Trophoblast cell (in vitro differentiated cells and primary cell): ENCODE measurements at regions not wholly inside any gene's neighbourhood (a gene's known extent, or its start where the extent isn't known, plus 50 kb on each side); places are given as distances from the start of the nearest gene placed in this dataset.

Experiments
- DNase-seq, 2 donors: peaks; one replicate each; pipeline ENCODE4 v3.0.0-alpha.2; 2016
- H2AFZ ChIP-seq: 2 replicates; pipeline ENCODE4 v1.6.1; 2013; ENCODE audit warnings: low read length, moderate library complexity, mild to moderate bottlenecking; ENCODE audit not compliant: insufficient read depth, poor library complexity
- H2AK5ac ChIP-seq: 2 replicates; pipeline ENCODE4 v1.6.1; 2013; ENCODE audit warnings: mild to moderate bottlenecking, low read length
- H2BK120ac ChIP-seq: 2 replicates; pipeline ENCODE4 v1.6.1; 2013; ENCODE audit warnings: low read length, mild to moderate bottlenecking, moderate library complexity; ENCODE audit not compliant: insufficient read depth, poor library complexity
- H2BK12ac ChIP-seq: 2 replicates; pipeline ENCODE4 v1.6.1; 2013; ENCODE audit warnings: mild to moderate bottlenecking, low read length, moderate library complexity
- H2BK5ac ChIP-seq: 2 replicates; pipeline ENCODE4 v1.6.1; 2013; ENCODE audit warnings: low read length, low read depth, moderate library complexity, mild to moderate bottlenecking; ENCODE audit not compliant: poor library complexity
- H3K14ac ChIP-seq: 2 replicates; pipeline ENCODE4 v1.6.1; 2013; ENCODE audit warnings: mild to moderate bottlenecking, low read length
- H3K18ac ChIP-seq: 2 replicates; pipeline ENCODE4 v1.6.1; 2013; ENCODE audit warnings: mild to moderate bottlenecking, low read length
- H3K23ac ChIP-seq: 2 replicates; pipeline ENCODE4 v1.6.1; 2013; ENCODE audit warnings: low read length
- H3K27ac ChIP-seq: 2 replicates; pipeline ENCODE4 v1.5.1; 2013; ENCODE audit warnings: low read depth, mild to moderate bottlenecking, inconsistent platforms, low read length, moderate library complexity
- H3K27me3 ChIP-seq: 2 replicates; pipeline ENCODE4 v1.6.1; 2013; ENCODE audit warnings: inconsistent platforms, mild to moderate bottlenecking, low read length, moderate library complexity; ENCODE audit not compliant: insufficient read depth
- H3K36me3 ChIP-seq, 2 experiments: 1 replicate in 1 of 2; 2 replicates in 1 of 2; pipeline ENCODE4 v1.6.1; 2013; ENCODE audit warnings: low read length in 2 of 2, mild to moderate bottlenecking in 2 of 2, moderate library complexity in 1 of 2; ENCODE audit not compliant: insufficient read depth in 2 of 2, control insufficient read depth in 1 of 2
- H3K4ac ChIP-seq: 2 replicates; pipeline ENCODE4 v1.6.1; 2013; ENCODE audit warnings: low read depth, mild to moderate bottlenecking, low read length, moderate library complexity
- H3K4me1 ChIP-seq, 2 experiments: 1 replicate in 1 of 2; 2 replicates in 1 of 2; pipeline ENCODE4 v1.6.1; 2013; ENCODE audit warnings: low read length in 2 of 2, mild to moderate bottlenecking in 2 of 2, moderate library complexity in 1 of 2; ENCODE audit not compliant: insufficient read depth in 2 of 2, control insufficient read depth in 1 of 2
- H3K4me2 ChIP-seq: 2 replicates; pipeline ENCODE4 v1.6.1; 2013; ENCODE audit warnings: inconsistent platforms, mild to moderate bottlenecking, low read length, moderate library complexity
- H3K4me3 ChIP-seq: 2 replicates; pipeline ENCODE4 v1.5.1; 2013; ENCODE audit warnings: mild to moderate bottlenecking, low read depth, low read length, inconsistent platforms
- H3K79me1 ChIP-seq: one replicate; pipeline ENCODE4 v1.6.1; 2013; ENCODE audit warnings: low read length
- H3K79me2 ChIP-seq: 2 replicates; pipeline ENCODE4 v1.6.1; 2013; ENCODE audit warnings: low read length, mild to moderate bottlenecking; ENCODE audit not compliant: control insufficient read depth, insufficient read depth, poor library complexity
- H3K9ac ChIP-seq: 2 replicates; pipeline ENCODE4 v1.6.1; 2013; ENCODE audit warnings: mild to moderate bottlenecking, low read length
- H3K9me3 ChIP-seq: 2 replicates; pipeline ENCODE4 v1.6.1; 2013; ENCODE audit warnings: low read depth, mild to moderate bottlenecking, control low read depth, inconsistent platforms, low read length; ENCODE audit not compliant: insufficient read depth
- H4K12ac ChIP-seq: 2 replicates; pipeline ENCODE4 v1.6.1; 2013; ENCODE audit warnings: low read depth, mild to moderate bottlenecking, low read length, moderate library complexity
- H4K8ac ChIP-seq: 2 replicates; pipeline ENCODE4 v1.6.1; 2013; ENCODE audit warnings: low read depth, mild to moderate bottlenecking, low read length, moderate library complexity
- H4K91ac ChIP-seq: one replicate; pipeline ENCODE4 v1.6.1; 2013; ENCODE audit warnings: low read depth, mild to moderate bottlenecking, low read length, moderate library complexity
- WGBS: extraction: QIAGEN DNeasy Blood & Tissue Kit; methylation state at CpG from one replicate; pipeline ENCODE4 v1.1.7; 2013; ENCODE audit warnings: missing lambda C conversion rate; ENCODE audit not compliant: insufficient read length, insufficient coverage; ENCODE audit errors: extremely low coverage; 5-methylcytosine and 5-hydroxymethylcytosine counted together

DNA sequence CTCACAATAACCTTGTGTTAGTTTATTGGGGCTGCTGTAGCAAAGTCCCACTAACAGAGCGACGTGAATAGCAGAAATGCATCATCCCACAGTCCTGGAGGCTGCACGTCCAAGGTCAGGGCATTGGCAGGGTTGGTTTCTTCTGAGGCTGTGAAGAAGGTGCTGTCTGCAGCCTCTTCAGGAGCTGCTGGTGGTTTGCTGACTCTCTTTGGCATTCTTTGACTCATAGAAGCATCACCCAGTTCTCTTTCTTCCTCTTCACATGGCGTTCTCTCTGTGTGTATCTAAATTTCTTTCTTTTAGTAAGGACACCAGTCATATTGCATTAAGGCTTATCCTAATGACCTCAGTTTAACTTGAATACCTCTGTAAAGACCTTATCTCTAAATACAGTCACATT, 428.4 kb upstream of the KLF6 start:
- Histone ChIP-seq H3K27me3 (no peaks in the 10 kb centered on the region), H3K79me1 (no peaks in the 10 kb centered on the region), H3K4me3 (no peak overlapping the region), H3K9me3 (no peaks in the 10 kb centered on the region), H3K4me2 (no peak overlapping the region), H3K14ac (no peak overlapping the region), H3K9ac (no peak overlapping the region), H3K23ac (no peak overlapping the region), H3K18ac (no peak overlapping the region), H2BK12ac (peak overlapping the region; percentile 15), H3K36me3 (no peaks in the 10 kb centered on the region), H4K8ac (no peak overlapping the region), H2AFZ (no peak overlapping the region), H2AK5ac (no peak overlapping the region), H4K12ac (no peak overlapping the region), H3K4ac (no peak overlapping the region), H3K4me1 (peaks cover 0 to 4% of the 10 kb centered on the region in 2 experiments), H3K27ac (no peak overlapping the region), H3K79me2 (no peaks in the 10 kb centered on the region), H2BK5ac (no peak overlapping the region), H4K91ac (no peak overlapping the region), H2BK120ac (no peak overlapping the region)
- no peak for DNase-seq
- no CpG with 5 or more reads among the region's 4 CpGs for WGBS

DNA sequence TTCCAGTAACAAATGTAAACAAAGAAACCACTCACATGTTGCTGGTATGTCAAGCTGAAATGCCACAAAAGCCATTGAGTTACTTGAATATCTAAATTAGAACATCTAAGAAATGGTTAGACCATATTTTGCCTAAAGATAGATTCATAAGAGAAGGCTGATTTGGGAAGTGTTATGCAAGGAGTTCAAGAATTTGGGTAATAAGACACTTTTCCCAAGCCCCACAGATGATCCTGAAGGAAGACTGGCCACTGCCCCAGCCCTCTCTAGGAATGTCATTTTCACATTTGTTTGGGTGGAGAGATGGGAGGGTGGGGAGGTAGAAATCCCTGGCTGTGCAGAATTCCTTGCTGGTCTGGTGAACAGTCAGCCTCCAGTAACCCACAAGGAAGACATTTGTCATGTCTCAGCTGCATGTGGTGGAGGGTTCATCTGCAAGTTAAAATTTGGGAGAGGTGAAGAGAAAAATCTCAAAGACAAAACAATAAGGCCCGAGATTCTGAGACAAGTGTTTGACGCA, 427.2 kb upstream of the KLF6 start:
- no peaks in the 10 kb centered on the region for H3K79me1 ChIP-seq
- H4K12ac ChIP-seq = no peak overlapping the region
- no peak overlapping the region for H2AFZ ChIP-seq
- no peak overlapping the region for H2BK12ac ChIP-seq
- no peak overlapping the region for H3K18ac ChIP-seq
- H3K36me3 ChIP-seq = no peaks in the 10 kb centered on the region
- H3K79me2 ChIP-seq = no peaks in the 10 kb centered on the region
- peaks cover 0 to 4% of the 10 kb centered on the region in 2 experiments for H3K4me1 ChIP-seq
- H2BK120ac ChIP-seq = no peak overlapping the region
- WGBS = no CpG with 5 or more reads among the region's 2 CpGs
- H3K27me3 ChIP-seq = no peaks in the 10 kb centered on the region
- no peak overlapping the region for H2AK5ac ChIP-seq
- H3K4me2 ChIP-seq = no peak overlapping the region
- no peak for DNase-seq
- no peak overlapping the region for H3K27ac ChIP-seq
- no peak overlapping the region for H3K4me3 ChIP-seq
- no peak overlapping the region for H3K14ac ChIP-seq
- no peak overlapping the region for H2BK5ac ChIP-seq
- H3K23ac ChIP-seq = no peak overlapping the region
- H3K4ac ChIP-seq = no peak overlapping the region
- H4K91ac ChIP-seq = no peak overlapping the region
- no peak overlapping the region for H3K9ac ChIP-seq
- H4K8ac ChIP-seq = no peak overlapping the region
- H3K9me3 ChIP-seq = no peaks in the 10 kb centered on the region

DNA sequence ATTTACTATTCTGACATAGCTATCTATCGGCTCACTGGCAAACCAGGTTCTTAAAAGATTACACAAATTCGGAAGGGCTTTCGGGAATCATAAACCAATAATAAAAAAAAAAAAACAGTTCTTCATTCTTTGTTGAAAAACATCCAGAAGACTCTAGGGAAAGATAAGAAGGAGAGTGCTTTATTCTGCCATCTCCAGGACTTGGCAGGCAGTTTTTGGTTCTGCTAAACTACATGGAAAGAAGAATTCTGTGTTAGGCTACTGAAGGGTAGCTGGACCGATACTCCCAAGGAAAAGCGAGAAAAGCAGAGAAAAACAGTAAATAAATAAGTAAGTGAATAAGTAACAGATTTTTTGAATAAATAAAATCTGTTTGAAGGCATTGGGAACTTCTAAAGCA, 423.5 kb upstream of the KLF6 start:
- Histone ChIP-seq H3K14ac (no peak overlapping the region), H2BK5ac (no peak overlapping the region), H4K12ac (no peak overlapping the region), H3K9me3 (no peaks in the 10 kb centered on the region), H2BK120ac (no peak overlapping the region), H3K79me1 (no peaks in the 10 kb centered on the region), H2AFZ (no peak overlapping the region), H3K4me3 (no peak overlapping the region), H3K23ac (no peak overlapping the region), H3K27ac (no peak overlapping the region), H3K18ac (no peak overlapping the region), H3K36me3 (no peaks in the 10 kb centered on the region), H2BK12ac (no peak overlapping the region), H2AK5ac (no peak overlapping the region), H4K91ac (no peak overlapping the region), H3K79me2 (no peaks in the 10 kb centered on the region), H3K4me1 (peaks cover 0 to 4% of the 10 kb centered on the region in 2 experiments), H4K8ac (no peak overlapping the region), H3K4me2 (no peak overlapping the region), H3K9ac (no peak overlapping the region), H3K27me3 (no peaks in the 10 kb centered on the region), H3K4ac (no peak overlapping the region)
- no peak for DNase-seq
- WGBS = no CpG with 5 or more reads among the region's 5 CpGs

DNA sequence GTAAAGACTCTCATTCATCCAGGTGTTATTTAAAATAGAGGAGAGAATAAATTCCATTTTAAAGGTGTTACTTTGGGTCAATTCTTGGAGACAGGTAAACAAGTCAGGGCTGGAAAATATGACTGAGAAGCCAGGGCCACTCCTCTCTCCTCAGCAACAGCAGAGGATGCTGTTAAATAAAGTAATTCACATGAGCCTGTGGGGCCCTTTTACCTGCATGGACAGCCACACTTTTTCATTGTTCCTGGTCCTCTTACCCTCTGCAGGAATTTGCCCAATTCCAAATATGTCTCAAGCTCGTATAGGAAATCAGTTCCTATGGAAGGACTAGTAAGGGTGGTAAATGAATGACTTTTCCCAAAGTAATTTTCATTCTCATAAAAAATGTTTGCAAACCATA, 420.1 kb upstream of the KLF6 start:
- H4K8ac ChIP-seq = no peak overlapping the region
- no peak overlapping the region for H3K4me3 ChIP-seq
- no peak overlapping the region for H3K4ac ChIP-seq
- H3K27me3 ChIP-seq = no peaks in the 10 kb centered on the region
- peaks cover 5 to 7% of the 10 kb centered on the region in 2 experiments for H3K4me1 ChIP-seq
- no peaks in the 10 kb centered on the region for H3K79me1 ChIP-seq
- H2BK5ac ChIP-seq = no peak overlapping the region
- no peak overlapping the region for H2BK12ac ChIP-seq
- H3K4me2 ChIP-seq = no peak overlapping the region
- no peak overlapping the region for H3K18ac ChIP-seq
- no peaks in the 10 kb centered on the region for H3K9me3 ChIP-seq
- H4K12ac ChIP-seq = no peak overlapping the region
- no peak overlapping the region for H3K14ac ChIP-seq
- H2AK5ac ChIP-seq = no peak overlapping the region
- no peak overlapping the region for H2AFZ ChIP-seq
- H2BK120ac ChIP-seq = no peak overlapping the region
- no peak overlapping the region for H3K23ac ChIP-seq
- no peak overlapping the region for H3K9ac ChIP-seq
- no peak for DNase-seq
- WGBS = no CpG with 5 or more reads among the region's 1 CpG
- no peaks in the 10 kb centered on the region for H3K79me2 ChIP-seq
- H3K27ac ChIP-seq = no peak overlapping the region
- no peaks in the 10 kb centered on the region for H3K36me3 ChIP-seq
- H4K91ac ChIP-seq = no peak overlapping the region
